Hepatic stellate cell (primary cell): ENCODE measurements at regions not wholly inside any gene's neighbourhood (a gene's known extent, or its start where the extent isn't known, plus 50 kb on each side); places are given as distances from the start of the nearest gene placed in this dataset.
A peak's percentile ranks its signal among the peaks of the same experiment; 100 is the strongest.

Experiments
- DNase-seq: peaks from one replicate; pipeline ENCODE4 v3.0.0; 2011; ENCODE audit warnings: low spot score

DNA sequence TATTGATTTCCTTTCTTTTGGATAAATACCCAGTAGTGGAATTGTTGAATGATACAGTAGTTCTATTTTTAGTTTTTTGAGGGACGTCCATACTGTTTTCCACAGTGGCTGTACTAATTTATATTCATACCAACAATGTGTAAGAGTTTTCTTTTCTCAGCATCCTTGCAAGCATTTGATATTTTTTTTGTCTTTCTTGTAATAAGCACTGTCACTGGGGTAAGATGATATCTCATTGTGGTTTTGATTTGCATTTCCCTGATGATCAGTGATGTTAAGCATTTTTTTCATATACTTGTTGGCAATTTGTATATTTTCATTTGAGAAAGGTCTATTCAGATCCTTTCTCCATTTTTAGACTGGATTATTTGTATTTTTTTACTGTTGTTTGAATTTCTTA lies 308.7 kb downstream of the PTEN start:
- no peak for DNase-seq

DNA sequence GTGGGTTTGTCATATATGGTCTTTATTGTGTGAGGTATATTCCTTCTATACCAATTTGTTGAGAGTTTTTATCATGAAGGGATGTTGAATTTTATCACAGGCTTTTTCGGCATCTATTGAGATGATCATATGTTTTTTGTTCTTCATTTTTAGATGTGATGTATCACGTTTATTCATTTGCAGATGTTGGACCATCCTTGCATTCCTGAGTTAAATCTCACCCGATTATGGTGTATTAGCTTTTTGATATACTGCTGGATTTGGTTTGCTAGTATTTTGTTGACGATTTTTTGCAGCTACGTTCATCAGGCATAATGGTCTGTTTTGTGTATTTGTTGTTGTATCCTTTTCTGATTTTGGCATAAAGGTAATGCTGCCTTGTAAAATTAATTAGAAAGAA lies 311.0 kb downstream of the PTEN start:
- DNase-seq, result no peak

DNA sequence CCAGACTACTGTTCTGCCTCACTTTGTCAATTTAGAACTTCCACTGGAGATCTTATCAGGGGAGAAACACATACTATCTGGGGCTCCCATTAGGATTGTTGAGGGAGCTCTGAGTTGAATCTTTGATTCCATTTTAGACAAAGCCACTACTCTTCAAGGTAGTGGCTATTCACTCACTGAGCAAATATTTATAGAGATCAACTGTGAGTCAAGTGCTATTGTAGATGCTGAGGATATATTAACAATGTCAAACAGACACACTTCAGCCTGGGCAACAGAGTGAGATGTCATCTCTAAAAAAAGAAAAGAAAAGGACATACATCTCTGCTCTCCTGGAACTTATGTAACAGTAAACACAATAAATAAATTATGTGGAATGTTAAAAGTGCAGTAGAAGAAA lies 315.3 kb downstream of the PTEN start:
- no peak for DNase-seq

DNA sequence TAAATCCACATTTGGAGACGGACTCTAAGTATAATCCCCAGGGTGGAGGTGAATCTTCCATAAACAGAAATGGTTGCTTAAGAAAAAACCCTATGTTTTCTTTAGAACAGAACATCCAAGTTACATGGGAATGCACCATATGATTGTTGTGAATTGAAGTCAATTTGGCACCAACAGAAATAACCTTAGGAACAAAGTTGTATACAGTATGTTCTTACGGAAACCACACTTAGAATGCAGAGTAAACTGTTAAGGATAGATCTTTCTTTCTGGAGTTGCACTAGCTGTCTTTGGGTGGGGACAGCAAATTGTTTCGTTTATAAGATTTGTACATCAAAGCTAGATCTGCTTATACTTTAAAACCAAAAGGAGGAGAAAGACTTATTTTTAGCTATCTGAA lies 316.4 kb downstream of the PTEN start:
- DNase-seq, result no peak

DNA sequence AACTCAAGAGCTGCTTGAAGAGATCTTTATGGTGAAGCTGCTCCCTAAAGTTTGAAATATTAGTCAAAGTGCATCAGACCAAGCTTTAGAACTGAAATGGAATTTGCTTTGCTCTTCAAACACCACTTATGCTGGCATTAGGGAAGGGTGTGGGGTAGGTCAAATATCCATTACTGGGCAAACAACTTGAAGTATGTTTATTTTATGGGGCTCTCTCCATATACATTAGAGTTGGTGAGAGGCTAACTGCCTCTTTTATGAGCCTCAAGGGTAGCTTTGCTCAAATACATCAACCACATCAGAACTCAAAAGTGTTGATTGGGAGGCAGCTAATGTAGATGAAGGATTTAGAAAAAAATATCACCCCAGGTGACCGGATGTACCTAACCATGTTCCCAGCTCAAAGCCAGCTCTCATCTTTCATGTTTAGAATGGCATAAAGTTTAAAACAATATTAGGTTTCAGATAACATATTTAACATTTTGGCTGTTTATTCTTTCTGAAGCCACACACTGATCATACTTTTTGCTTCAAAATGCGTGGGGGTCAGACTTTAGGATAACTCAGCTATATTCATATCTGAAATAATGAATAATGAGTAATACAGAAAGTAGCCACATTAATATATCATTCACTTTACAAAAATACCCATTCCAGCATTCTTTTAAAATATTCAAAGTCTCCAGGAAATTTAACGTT lies 318.6 kb downstream of the PTEN start:
- DNase-seq, result no peak

DNA sequence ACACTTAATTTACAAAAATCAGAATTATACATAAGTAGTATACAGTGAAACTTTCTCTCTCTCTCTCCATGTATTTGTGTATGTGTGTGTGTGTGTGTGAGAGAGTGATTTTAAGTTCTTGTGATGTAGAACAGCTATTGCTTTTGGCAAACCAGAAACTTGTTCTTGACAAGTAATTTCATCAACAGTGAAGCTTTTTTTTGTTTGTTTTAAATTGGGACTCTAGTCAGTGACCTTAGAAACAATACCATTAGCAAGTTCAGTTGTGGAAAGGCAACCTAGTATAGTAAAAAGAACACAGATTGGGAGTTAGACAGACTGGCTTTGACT lies 319.1 kb downstream of the PTEN start:
- no peak for DNase-seq

DNA sequence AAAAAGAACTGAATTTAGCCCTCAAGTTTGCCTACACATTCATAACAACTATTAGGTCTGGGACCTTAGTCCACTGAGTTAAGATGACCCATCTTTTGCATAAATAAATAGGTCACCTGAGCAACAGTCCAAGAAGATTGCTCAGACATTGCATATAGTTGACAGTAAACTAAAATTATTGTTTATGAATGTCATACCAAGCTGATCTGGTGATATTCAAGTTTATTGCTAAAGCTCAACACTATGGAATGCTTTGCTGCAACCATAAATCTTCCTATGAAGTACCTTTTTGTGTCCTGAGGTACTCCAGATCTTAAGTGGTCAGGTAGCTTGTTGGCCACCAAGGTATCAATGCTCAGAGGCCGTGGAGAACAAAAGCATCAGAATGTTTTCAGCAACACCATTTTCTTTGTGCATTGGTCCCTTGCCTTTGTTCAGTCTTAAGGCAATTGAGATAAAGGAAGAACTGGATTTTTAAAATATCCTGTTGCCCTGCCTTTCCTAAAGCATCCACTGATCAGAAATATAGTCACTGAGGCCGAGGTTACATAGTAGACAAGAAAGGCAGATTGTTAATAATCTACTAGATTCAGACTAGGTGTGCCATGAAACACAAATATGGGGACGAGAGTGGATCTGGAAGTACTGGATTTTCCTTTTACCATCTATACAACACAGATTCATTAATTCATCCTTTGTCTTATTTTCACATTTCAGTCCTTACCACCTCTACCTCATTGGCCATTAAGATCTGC lies 321.3 kb downstream of the PTEN start:
- DNase-seq, result no peak

DNA sequence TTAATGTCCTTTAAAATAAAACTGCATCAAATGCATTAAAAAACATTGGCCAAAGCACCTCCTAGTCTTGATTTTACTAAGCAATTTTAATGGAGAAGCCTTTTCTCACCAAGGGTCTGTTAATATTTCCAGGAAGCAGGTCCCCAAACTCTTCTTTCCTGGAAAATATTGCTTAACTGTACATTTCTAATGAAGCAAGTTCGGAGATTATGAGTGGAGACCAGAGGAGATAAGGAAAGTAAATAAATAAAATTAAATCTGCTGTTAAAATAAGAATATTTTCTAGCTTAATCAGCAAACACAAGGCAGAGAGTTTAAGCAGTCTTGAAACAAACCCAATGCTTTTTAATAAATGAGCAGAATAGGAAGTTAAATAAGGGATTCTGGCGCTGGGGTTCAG lies 322.4 kb downstream of the PTEN start:
- DNase-seq, result no peak

DNA sequence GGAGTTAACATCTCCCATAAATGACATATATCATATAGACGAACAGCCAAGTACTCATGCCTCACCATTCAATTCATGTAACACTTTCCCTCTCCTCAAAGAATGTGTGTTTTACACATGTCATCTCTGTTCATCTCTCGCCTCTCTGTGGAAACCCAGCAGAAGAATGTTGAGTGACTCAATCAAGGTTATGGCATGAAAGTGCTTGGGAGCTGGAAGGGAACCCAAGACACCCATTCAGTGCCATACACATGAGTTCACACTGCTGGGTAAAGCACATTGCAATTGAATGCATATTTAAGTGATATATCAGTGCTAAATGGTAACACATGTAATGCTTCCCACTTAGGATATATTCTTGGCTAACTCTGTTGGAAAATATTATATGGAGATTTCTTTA lies 322.9 kb downstream of the PTEN start:
- peak; percentile 34 for DNase-seq

DNA sequence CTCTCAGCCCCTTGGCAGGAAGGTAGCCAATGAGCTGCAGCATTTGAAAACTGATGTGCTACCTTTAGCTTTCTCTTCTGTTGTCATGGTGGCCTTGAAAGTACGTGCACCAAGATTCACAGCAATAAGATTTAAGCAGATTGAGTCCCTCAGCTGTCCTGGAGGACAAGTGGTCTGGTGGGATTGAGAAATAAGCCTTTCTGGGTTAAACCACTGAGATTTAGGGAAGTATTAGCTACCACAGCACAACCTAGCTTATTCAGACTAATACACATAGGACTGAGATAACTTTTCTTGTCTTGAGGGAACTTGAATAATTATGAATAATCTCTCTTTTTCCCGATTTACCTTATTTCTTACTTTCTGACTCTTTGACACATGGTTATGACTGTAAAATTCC lies 324.0 kb downstream of the PTEN start:
- DNase-seq, result no peak

DNA sequence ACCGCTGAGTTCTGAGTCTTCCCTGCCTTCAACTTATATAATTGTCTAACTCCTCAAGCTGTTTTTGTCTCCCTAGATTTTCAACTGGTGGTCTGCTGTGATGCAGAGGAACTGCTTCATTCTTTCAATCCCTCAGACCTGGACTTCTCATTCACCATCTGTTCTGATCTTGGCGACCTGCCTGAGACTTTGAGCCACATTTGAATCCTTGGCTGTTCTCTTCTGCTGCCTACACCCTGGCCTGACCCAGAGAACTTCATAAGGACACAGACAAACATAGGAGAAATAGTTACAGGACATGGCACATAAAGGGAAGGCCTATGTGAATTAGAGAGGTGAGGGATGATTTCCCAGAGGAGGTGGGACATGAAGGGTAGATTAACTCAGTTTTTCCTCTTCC lies 326.7 kb downstream of the PTEN start:
- no peak for DNase-seq

DNA sequence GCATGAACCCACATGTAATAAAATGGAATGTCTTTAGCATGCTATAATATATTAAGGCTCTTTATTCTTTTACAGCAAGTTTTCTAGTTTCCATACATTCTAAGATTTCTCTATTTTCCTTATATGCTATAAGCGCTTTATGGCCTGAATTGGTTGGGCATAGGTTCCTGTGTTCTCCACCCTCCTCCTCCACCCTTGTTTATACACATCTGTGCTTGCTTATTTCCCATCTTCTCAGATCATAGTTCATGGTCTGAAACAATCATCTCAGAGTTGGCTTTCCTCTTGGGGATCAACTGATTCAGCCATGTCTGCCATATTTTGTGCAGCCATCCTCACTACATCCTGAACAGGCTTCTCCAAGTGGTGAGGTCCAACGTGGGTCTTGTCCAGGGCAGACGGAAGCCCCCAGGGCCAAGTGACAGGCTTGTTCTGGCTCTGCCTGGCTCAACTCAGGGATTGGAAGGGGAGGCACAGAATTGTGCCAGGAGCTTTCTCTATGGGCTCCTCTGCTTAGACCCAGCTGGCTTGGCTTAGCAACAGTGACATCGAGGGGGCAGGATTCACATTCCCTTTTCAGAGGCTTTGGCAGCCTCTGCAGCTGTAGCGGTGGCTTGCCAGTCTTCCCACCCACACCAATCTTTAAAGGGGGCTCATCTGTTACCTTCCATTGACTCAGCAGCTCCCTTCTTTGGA lies 327.3 kb downstream of the PTEN start:
- DNase-seq, result no peak

DNA sequence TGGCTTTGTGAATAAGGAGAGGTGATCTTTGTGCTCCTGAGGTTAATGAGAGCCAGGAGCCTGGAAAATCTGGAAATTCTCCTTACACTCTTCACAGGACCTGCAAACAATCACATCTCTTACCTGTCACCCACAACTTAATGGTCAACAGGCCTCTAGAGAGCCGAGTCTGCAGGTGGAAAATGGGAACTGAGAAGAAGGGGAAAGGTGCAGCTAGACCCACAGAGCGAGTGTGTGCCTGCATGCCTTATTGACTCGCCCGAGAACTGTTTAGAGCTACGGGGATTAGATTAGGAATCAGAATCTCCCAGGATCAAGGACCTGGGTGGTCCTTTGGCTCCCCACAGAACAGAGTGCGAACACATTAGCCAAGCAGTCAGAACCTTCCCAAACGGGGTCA lies 329.6 kb downstream of the PTEN start:
- no peak for DNase-seq

DNA sequence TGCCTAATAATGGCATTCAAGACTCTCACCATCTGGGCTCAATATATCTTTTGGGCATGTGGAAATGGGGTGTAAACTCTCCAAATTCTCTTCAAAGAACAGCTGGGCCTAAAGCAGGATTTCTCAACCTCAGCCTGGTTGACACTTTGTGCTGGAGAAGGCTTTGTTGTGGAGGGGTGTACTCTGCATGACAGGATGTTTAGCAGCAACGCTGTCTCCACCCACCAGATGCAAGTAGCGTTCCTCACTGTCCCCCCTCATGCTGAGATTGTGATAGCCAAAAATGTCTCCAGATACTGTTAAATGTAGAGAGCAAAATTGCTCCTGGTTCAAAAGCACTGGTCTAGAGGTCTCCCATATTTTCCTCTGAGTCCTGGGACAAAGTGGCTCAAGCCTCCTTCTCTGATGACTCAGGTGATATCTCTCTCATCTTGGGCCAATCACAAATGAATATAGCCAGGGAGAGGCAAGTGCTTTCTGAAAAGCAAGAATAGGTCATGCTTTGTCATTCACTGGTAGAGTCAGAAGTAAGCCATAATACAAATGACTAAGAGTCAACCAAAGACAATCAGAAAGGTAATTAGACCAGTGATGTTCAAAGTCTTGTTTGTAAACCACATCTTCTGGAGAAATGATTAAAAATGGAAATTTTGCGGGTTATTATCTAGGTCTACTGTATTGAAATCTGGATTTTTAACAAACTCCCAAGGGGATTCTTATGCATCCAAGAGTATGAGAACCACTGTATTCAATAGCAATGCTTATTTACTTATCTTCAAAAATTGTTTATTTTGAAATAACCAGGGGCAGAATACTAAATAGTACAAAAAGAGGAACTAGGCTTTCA lies 330.8 kb downstream of the PTEN start:
- no peak for DNase-seq

DNA sequence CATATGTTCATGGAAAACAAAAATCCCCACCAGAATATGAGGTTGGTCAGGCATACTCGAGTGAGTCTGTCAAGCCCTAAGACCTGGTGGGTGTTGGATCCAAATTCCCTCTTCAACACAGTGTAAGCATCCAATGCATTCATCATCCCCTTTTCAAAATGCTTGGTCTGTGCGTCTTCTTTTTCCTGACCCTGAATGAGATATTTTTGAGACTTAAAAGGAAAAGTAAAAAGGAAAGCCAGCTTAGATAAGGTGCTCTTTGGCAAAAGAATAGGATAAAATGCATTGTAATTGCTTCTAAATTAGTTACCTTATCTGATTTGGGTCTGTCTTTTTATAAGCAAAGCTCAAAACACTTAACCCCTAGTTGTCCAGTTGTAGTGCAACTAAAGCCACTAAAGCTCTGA lies 331.5 kb downstream of the PTEN start:
- DNase-seq, result no peak

DNA sequence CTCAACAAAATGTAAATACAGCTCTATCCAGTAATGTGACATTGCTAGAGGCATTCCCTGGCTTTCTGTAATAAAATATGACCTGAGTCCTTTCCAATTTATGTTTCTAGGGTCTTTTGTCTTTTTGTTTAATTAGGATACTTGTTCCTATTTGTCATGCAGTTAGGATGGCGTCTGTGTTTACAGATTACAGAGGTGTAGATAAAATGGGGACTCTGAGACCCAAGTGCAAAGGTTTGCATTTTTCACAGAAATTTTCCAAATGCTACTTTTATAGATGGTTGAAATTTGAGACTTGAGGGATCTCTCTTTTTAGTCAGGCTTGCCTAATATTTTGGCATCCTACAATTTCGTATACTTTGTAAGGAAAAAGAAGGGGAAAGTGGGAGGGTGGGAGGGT lies 332.4 kb downstream of the PTEN start:
- no peak for DNase-seq

DNA sequence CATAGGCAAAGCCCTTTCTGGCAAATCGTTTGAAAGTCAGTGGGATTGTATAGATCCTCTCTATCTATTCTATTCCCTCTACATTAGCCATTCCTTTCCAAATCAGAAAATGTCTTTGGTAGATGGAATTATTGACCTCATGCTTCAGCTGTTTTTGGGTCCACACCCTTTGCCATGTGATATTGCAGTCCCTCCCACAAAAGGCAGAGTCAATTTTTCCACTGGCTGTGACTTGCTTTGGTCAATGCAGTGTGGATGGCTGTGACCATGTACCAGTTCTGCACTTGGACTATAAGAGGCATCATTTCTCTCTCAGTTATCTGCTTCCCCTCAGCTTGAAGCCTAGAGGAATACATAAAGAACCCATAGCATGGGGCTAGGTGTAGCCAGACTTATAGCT lies 332.9 kb downstream of the PTEN start:
- no peak for DNase-seq

DNA sequence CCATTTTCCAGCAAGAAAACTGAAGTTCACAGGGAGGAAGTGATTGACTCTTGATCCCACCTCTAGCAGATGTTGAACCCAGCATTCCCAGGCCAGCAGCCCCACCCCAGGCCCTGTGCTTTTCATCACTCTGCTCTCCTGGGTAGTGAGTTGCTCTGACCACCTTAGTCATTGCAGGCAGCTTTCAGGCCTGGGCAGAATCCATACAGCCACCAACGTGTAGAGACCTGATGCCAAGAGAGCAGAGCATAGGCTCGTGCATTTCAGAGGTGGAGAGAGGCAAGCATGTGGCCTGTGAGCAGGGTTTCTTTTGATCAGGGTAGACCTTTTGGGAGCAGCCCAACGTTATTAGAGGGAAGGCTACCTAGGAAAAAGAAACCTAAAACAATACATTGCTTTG lies 334.6 kb downstream of the PTEN start:
- DNase-seq, result no peak

DNA sequence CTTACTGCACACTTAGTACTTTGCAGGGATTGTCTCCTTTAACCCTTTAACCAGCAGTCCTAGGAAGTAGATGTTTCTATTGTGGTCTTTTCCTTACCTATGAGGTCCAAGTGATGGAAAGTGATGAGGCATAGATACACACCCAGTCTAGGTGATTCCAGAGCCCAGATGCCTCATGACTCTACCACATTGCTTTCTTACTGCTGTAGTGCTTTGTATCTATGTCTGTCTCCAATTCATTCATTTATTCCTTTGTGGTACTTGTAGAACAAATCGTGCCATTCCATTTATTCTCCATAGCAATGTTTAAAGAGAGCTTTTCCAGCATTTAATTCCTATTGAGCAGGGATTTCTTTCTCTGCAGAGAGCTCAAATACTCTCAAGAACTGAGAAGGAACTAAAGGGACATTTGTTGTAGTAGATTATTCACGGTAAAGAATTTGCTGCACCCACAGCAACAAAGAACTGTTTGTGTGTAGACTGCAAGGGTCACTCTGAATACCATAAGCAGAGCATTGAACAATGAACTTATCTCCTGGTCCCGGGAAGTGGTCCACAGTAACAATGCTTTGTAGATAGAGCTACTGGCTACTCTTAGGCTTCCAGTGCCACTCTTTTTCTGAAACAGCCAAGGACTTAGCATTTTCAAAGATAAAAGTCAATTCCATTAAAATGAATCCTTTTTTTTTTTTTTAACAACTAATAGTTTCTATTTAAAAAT lies 337.0 kb downstream of the PTEN start:
- DNase-seq, result no peak

DNA sequence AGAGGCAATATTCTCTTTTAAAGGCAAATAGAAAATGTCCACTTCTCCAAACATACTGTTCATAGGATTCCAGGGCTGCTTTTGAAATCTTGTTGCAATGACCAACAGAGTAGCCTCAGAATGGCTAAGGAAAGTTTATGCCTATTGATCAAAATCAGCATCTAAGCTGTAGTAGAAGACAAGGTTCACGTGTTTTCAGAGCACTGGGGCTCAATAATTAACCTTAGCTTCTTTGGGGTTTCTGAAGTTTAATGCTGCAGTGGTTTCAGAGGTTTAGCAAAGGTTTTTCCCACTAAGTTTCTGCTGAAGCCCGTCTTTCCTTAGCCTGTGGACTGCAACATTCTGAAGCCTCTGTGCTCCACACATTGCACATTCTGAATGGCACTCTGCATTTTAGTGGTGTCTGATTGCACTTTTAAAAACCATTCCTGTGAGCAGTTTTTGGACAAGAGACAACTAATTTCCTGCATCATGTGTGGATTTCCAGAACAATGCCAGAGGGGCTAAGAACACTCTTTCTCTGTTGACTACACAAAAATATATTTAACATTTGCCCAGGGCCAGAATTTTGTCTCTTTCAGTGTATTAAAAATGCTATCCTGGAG lies 342.5 kb downstream of the PTEN start:
- DNase-seq, result no peak

DNA sequence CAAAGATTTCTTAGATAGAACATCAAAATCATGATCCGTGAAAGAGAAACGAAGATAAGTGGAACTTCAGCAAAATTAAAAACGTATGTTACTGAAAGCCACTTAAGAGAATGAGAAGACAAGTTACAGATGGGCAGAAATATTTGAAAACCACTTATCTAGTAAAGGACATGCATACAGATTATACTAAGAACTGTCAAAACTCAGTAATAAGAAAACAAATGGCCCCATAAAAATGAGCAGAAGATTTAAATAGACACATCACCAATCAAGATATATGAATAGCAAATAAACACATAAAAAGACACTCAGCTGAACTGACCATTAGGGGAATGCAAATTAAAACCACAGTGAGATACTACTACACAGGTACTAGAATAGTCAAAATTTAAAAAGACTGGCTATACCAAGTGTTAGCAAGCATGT lies 343.7 kb downstream of the PTEN start:
- no peak for DNase-seq
